Liver (tissue), 8 donors: ENCODE measurements at regions not wholly inside any gene's neighbourhood (a gene's known extent, or its start where the extent isn't known, plus 50 kb on each side); places are given as distances from the start of the nearest gene placed in this dataset.

Experiments used
- DNase-seq: peaks from one replicate; pipeline ENCODE4 v3.0.0-alpha.2; 2017; ENCODE audit warnings: low spot score
- H3K27ac ChIP-seq, 2 donors: one replicate each; pipeline ENCODE4 v1.7.0; 2013; ENCODE audit warnings: inconsistent platforms in 2 of 2, low read length in 2 of 2, control low read depth in 1 of 2, low read depth in 1 of 2, mild to moderate bottlenecking in 1 of 2
- H3K27me3 ChIP-seq, 4 donors: one replicate each; pipeline versions ENCODE4 v1.6.1 to v1.7.0; 2013; ENCODE audit warnings: low read length in 3 of 4, inconsistent platforms in 1 of 4, mild to moderate bottlenecking in 1 of 4, moderate library complexity in 1 of 4; ENCODE audit not compliant: control insufficient read depth in 4 of 4, insufficient read depth in 4 of 4
- H3K36me3 ChIP-seq, 4 donors: one replicate each; pipeline versions ENCODE4 v1.6.1 to v1.7.0; 2013; ENCODE audit warnings: low read length in 3 of 4, mild to moderate bottlenecking in 3 of 4, low read depth in 1 of 4, moderate library complexity in 1 of 4; ENCODE audit not compliant: control insufficient read depth in 4 of 4, insufficient read depth in 3 of 4
- H3K4me1 ChIP-seq, 4 donors: one replicate each; pipeline versions ENCODE4 v1.6.1 to v1.7.0; 2013; ENCODE audit warnings: low read length in 3 of 4, mild to moderate bottlenecking in 3 of 4, moderate library complexity in 1 of 4; ENCODE audit not compliant: control insufficient read depth in 4 of 4, insufficient read depth in 4 of 4
- H3K4me3 ChIP-seq, 3 donors: one replicate each; pipeline versions ENCODE4 v1.6.1 to v1.7.0; 2013; ENCODE audit warnings: low read length in 3 of 3, control low read depth in 1 of 3, low read depth in 1 of 3, mild to moderate bottlenecking in 1 of 3
- H3K9ac ChIP-seq, 2 donors: one replicate each; pipeline ENCODE4 v1.7.0; 2013; ENCODE audit warnings: low read length in 2 of 2, mild to moderate bottlenecking in 2 of 2, moderate library complexity in 2 of 2, control low read depth in 1 of 2, low read depth in 1 of 2
- H3K9me3 ChIP-seq, 4 donors: one replicate each; pipeline versions ENCODE4 v1.6.1 to v1.7.0; 2013; ENCODE audit warnings: low read length in 3 of 4; ENCODE audit not compliant: control insufficient read depth in 4 of 4
- ATF3 ChIP-seq: IDR thresholded peaks from 2 replicates; pipeline ENCODE4 v1.6.1; 2016; ENCODE audit warnings: antibody characterized with exemption
- CTCF ChIP-seq: fragments of 150-350 bp; IDR thresholded peaks from 2 replicates; pipeline ENCODE4 v1.5.1; 2017; ENCODE audit warnings: improper control_type of control experiment, low read depth, low read length; ENCODE audit not compliant: missing input control
- FOXA2 ChIP-seq: IDR thresholded peaks from 2 replicates; pipeline ENCODE4 v1.6.1; 2016; ENCODE audit warnings: antibody characterized with exemption
- HNF4G ChIP-seq: IDR thresholded peaks from 2 replicates; pipeline ENCODE4 v1.6.1; 2016; ENCODE audit warnings: antibody characterized with exemption
- JUND ChIP-seq, 2 donors: IDR thresholded peaks; 2 replicates each; pipeline ENCODE4 v1.6.1; 2016; ENCODE audit warnings: antibody characterized with exemption in 2 of 2
- MAX ChIP-seq: IDR thresholded peaks from 2 replicates; pipeline ENCODE4 v1.6.1; 2016; ENCODE audit warnings: antibody characterized with exemption
- NR2F2 ChIP-seq: IDR thresholded peaks from 2 replicates; pipeline ENCODE4 v1.6.1; 2016; ENCODE audit warnings: antibody characterized with exemption
- RAD21 ChIP-seq, 2 donors: IDR thresholded peaks; 2 replicates each; pipeline ENCODE4 v1.6.1; 2016; ENCODE audit warnings: antibody characterized with exemption in 2 of 2, mild to moderate bottlenecking in 2 of 2
- REST ChIP-seq: IDR thresholded peaks from 2 replicates; pipeline ENCODE4 v1.6.1; 2016; ENCODE audit warnings: antibody characterized with exemption, mild to moderate bottlenecking
- RXRA ChIP-seq, 2 donors: IDR thresholded peaks; 2 replicates each; pipeline ENCODE4 v1.6.1; 2017 to 2018; ENCODE audit warnings: antibody characterized with exemption in 2 of 2, mild to moderate bottlenecking in 1 of 2
- SP1 ChIP-seq: IDR thresholded peaks from 2 replicates; pipeline ENCODE4 v1.6.1; 2018; ENCODE audit warnings: antibody characterized with exemption, mild to moderate bottlenecking
- TAF1 ChIP-seq: conservative IDR thresholded peaks from 2 replicates; pipeline ENCODE4 v1.6.1; 2016; ENCODE audit warnings: antibody characterized with exemption, mild to moderate bottlenecking
- YY1 ChIP-seq: IDR thresholded peaks from 2 replicates; pipeline ENCODE4 v1.6.1; 2016; ENCODE audit warnings: antibody characterized with exemption, mild to moderate bottlenecking
- ZBTB33 ChIP-seq: IDR thresholded peaks from 2 replicates; pipeline ENCODE4 v1.6.1; 2016; ENCODE audit warnings: antibody characterized with exemption
- WGBS: extraction: QIAGEN DNeasy Blood & Tissue Kit; methylation state at CpG from one replicate; pipeline ENCODE4 v1.1.7; 2013; 5-methylcytosine and 5-hydroxymethylcytosine counted together
- donor health status: healthy.
- donor health status: healthy.
- donor health status: healthy.
- donor health status: healthy.
- donor health status: healthy.

- no peak for TF ChIP-seq SP1
- TF ChIP-seq CTCF, result no peak
- TF ChIP-seq RAD21 (IDR thresholded peaks at IDR 0.05), result no peak
- no peak for TF ChIP-seq RXRA (IDR thresholded peaks at IDR 0.05)
- TF ChIP-seq ATF3, result no peak
- no peak for TF ChIP-seq TAF1
Measured at GRCh38 chr10:69750725-69751124, 51.0 kb upstream of the COL13A1 start.

GRCh38 chr10:69751214-69751613 is 50.5 kb upstream of the COL13A1 start:
- no peak for DNase-seq

More at GRCh38 chr10:69750725-69751124, 51.0 kb upstream of the COL13A1 start:
- DNase-seq, result no peak
- Histone ChIP-seq H3K9me3 (no peaks in the 10 kb centered on the region), H3K27ac (no peak overlapping the region), H3K4me1 (no peaks in the 10 kb centered on the region), H3K27me3 (no peaks in the 10 kb centered on the region), H3K9ac (no peak overlapping the region), H3K36me3 (no peaks in the 10 kb centered on the region), H3K4me3 (no peak overlapping the region)
- 61% methylated on average over 4 of the region's 4 CpGs for WGBS

More at GRCh38 chr10:69751214-69751613, 50.5 kb upstream of the COL13A1 start:
- no peak overlapping the region for H3K27ac ChIP-seq
- no peak overlapping the region for H3K4me3 ChIP-seq
- no peaks in the 10 kb centered on the region for H3K27me3 ChIP-seq
- H3K9ac ChIP-seq, result no peak overlapping the region
- WGBS, result 74% methylated on average over 4 of the region's 4 CpGs
- no peaks in the 10 kb centered on the region for H3K36me3 ChIP-seq
- no peaks in the 10 kb centered on the region for H3K9me3 ChIP-seq
- H3K4me1 ChIP-seq, result no peaks in the 10 kb centered on the region
- TF ChIP-seq RXRA (IDR thresholded peaks at IDR 0.05) (no peak), YY1 (no peak), NR2F2 (no peak), ZBTB33 (no peak), REST (no peak), MAX (no peak), RAD21 (IDR thresholded peaks at IDR 0.05) (no peak), HNF4G (no peak), JUND (IDR thresholded peaks at IDR 0.05) (no peak), FOXA2 (no peak), TAF1 (no peak), ATF3 (no peak)
